PFSK-1 (cell line): ENCODE measurements at regions not wholly inside any gene's neighbourhood (a gene's known extent, or its start where the extent isn't known, plus 50 kb on each side); places are given as distances from the start of the nearest gene placed in this dataset.

Experiments used
- FOXP2 ChIP-seq: optimal IDR thresholded peaks from 2 replicates; pipeline ENCODE3; 2011; ENCODE audit warnings: borderline replicate concordance, control low read depth, inconsistent platforms; ENCODE audit not compliant: insufficient read depth; ENCODE audit errors: extremely low read length, extremely low read depth
- POLR2AphosphoS5 ChIP-seq: IDR thresholded peaks from 2 replicates; pipeline ENCODE4 v1.6.1; 2012; ENCODE audit warnings: low read depth, mild to moderate bottlenecking, control low read depth, low read length, moderate library complexity
- SIN3A ChIP-seq: IDR thresholded peaks from 2 replicates; pipeline ENCODE4 v1.6.1; 2012; ENCODE audit warnings: mild to moderate bottlenecking, low read length, moderate library complexity, borderline replicate concordance; ENCODE audit not compliant: insufficient read depth
- TAF1 ChIP-seq: IDR thresholded peaks from 2 replicates; pipeline ENCODE4 v1.6.1; 2012; ENCODE audit warnings: low read length, control low read depth, borderline replicate concordance; ENCODE audit not compliant: insufficient read depth
- TF ChIP-seq, protein P1 (sequence below), 2 experiments: IDR thresholded peaks; 2 replicates each; pipeline versions ENCODE4 v1.6.1 to v1.8.0; 2011 to 2012; ENCODE audit warnings: low read depth in 2 of 2, low read length in 2 of 2, control low read depth in 1 of 2, inconsistent platforms in 1 of 2, mild to moderate bottlenecking in 1 of 2, moderate library complexity in 1 of 2; ENCODE audit not compliant: insufficient read depth in 1 of 2

DNA sequence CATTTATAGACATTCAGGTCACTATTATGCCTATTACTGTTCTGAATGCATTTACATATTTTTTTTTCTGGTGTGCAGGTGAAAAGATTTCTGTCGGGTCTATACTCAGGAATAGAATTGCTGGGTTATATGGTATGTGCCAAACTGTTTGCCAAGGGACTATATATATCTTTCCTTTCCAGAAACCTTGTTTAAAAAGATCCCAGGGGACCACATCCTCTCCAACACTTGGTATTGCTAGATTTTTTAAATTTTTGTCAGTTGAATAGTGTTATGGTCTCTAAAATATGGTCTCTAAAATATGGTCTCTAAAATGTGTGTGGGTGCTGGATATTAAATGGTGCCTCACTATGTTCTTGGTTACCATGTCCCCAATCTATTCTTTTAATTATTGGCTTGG, 131.3 kb downstream of the INSIG2 start:
- TF ChIP-seq SIN3A (no peak), POLR2AphosphoS5 (no peak), TAF1 (no peak), FOXP2 (no peak)
- TF ChIP-seq, protein P1, sequence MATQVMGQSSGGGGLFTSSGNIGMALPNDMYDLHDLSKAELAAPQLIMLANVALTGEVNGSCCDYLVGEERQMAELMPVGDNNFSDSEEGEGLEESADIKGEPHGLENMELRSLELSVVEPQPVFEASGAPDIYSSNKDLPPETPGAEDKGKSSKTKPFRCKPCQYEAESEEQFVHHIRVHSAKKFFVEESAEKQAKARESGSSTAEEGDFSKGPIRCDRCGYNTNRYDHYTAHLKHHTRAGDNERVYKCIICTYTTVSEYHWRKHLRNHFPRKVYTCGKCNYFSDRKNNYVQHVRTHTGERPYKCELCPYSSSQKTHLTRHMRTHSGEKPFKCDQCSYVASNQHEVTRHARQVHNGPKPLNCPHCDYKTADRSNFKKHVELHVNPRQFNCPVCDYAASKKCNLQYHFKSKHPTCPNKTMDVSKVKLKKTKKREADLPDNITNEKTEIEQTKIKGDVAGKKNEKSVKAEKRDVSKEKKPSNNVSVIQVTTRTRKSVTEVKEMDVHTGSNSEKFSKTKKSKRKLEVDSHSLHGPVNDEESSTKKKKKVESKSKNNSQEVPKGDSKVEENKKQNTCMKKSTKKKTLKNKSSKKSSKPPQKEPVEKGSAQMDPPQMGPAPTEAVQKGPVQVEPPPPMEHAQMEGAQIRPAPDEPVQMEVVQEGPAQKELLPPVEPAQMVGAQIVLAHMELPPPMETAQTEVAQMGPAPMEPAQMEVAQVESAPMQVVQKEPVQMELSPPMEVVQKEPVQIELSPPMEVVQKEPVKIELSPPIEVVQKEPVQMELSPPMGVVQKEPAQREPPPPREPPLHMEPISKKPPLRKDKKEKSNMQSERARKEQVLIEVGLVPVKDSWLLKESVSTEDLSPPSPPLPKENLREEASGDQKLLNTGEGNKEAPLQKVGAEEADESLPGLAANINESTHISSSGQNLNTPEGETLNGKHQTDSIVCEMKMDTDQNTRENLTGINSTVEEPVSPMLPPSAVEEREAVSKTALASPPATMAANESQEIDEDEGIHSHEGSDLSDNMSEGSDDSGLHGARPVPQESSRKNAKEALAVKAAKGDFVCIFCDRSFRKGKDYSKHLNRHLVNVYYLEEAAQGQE (IDR thresholded peaks at IDR 0.05; ENCODE audit: insufficient read depth in 1 of 2, low read depth in 2 of 2, low read length in 2 of 2): no peak
